GM19351 (cell line): ENCODE measurements at regions not wholly inside any gene's neighbourhood (a gene's known extent, or its start where the extent isn't known, plus 50 kb on each side); places are given as distances from the start of the nearest gene placed in this dataset.
A peak's percentile ranks its signal among the peaks of the same experiment; 100 is the strongest.

ENCODE experiments used
- ATAC-seq: cut with Tn5 transposase; IDR thresholded peaks from one replicate; pipeline ENCODE4 v1.9.1; 2021; ENCODE audit warnings: mild to moderate bottlenecking, moderate library complexity; ENCODE audit not compliant: unreplicated experiment

DNA sequence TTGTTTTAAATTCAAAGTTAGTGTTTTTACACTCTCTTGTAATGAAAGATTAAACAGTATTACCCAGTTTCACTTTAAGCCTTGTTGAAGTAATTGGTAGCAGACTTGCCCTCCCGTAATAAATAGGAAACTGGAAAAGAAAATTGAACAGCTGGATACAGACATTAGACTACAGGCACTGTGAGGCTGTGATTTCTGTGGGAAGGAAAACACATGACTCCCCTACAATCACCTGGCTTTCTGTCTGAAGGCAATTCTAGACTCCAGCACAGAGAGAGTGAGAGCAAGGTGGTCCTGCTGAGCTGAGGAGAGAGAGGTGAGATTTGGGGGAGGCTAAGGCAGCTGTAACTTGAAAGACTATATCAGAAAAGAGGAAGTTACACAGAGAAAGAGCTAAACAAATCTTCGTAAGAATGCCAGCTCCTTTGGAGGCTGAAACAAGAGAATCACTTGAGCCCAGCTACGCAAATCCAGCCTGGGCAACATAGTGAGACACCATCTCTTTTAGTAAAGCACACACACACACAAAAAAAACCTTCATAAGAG is 57.8 kb upstream of the CDYL2 start:
- peak; percentile 39 for ATAC-seq
